Stimulated activated naive B cell treated with anti-CD40 and anti-IgM and Interleukin-4, amounts not matched to agents 10 μg/mL and 1 μg/mL and 100 μg/mL, for 72 hours (primary cell): ENCODE measurements at regions not wholly inside any gene's neighbourhood (a gene's known extent, or its start where the extent isn't known, plus 50 kb on each side); places are given as distances from the start of the nearest gene placed in this dataset.

ENCODE experiments used
- ATAC-seq, 2 donors: fragments of 150-1000 bp; cut with Tn5 transposase; replicated peaks; 2 replicates each; pipeline ENCODE4 v1.10.0; 2021; ENCODE audit warnings: moderate library complexity in 1 of 2
- DNase-seq: peaks from one replicate; pipeline ENCODE4 v3.0.0; 2021
- H3K27ac Mint-ChIP-seq: one replicate; pipeline ENCODE4 v1.8.0; 2022; ENCODE audit warnings: mild to moderate bottlenecking, mixed read lengths
- H3K27me3 Mint-ChIP-seq, 2 donors: one replicate each; pipeline ENCODE4 v1.8.0; 2022; ENCODE audit warnings: mixed read lengths in 2 of 2
- H3K36me3 Mint-ChIP-seq, 2 donors: one replicate each; pipeline ENCODE4 v1.8.0; 2022; ENCODE audit warnings: mixed read lengths in 2 of 2, mild to moderate bottlenecking in 1 of 2
- H3K4me1 Mint-ChIP-seq, 2 donors: one replicate each; pipeline ENCODE4 v1.8.0; 2022; ENCODE audit warnings: mixed read lengths in 2 of 2, mild to moderate bottlenecking in 1 of 2
- H3K4me3 Mint-ChIP-seq, 2 donors: one replicate each; pipeline ENCODE4 v1.8.0; 2022; ENCODE audit warnings: mild to moderate bottlenecking in 2 of 2, mixed read lengths in 2 of 2, moderate library complexity in 1 of 2
- H3K9me3 Mint-ChIP-seq, 2 donors: one replicate each; pipeline ENCODE4 v1.8.0; 2022; ENCODE audit warnings: mixed read lengths in 2 of 2, mild to moderate bottlenecking in 1 of 2

DNA sequence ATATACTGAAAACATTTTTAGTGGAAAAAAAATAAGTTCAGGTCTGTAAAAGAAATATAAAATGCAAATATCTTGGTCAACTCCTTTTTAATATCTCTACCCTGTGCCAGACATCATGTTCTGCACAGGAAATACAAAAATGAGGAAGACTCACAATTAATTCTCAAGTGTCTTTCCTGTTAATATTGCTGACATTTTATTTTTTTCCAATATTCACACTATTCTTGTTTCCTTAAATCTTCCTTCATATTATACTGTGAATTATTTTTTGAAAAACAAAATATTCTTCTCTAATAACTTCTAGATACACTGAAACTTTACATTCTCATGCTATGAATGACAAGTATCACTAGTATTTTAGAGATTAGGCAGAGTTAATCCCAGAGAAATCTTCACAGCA, 334.7 kb upstream of the FTMT start:
- Mint-ChIP-seq H3K4me1 (no peaks in the 10 kb centered on the region), H3K4me3 (no peak overlapping the region), H3K36me3 (no peaks in the 10 kb centered on the region), H3K27ac (no peak overlapping the region), H3K9me3 (peaks cover 0 to 3% of the 10 kb centered on the region in 2 donors), H3K27me3 (no peaks in the 10 kb centered on the region)
- no peak for DNase-seq
- ATAC-seq = no peak

DNA sequence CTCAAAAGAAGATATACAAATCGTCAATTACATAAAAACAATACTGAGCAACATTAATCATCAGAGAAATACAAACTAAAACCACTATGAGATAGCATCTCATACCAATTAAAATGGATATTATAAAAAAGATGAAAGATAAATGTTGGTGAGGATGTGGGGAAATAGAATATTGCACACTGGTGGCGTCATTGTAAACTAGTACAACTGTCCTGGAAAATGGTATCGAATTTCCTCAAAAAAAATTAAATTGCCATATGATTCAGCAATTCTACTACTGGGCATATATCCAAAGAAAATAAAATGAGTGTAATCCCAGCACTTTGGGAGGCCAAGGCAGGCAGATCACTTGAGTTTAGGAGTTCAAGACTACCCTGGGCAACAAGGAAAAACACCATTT, 326.0 kb upstream of the FTMT start:
- Mint-ChIP-seq H3K27me3 (no peaks in the 10 kb centered on the region), H3K36me3 (no peaks in the 10 kb centered on the region), H3K27ac (no peak overlapping the region), H3K4me1 (no peaks in the 10 kb centered on the region), H3K9me3 (no peaks in the 10 kb centered on the region), H3K4me3 (no peak overlapping the region)
- no peak for ATAC-seq
- DNase-seq = no peak

DNA sequence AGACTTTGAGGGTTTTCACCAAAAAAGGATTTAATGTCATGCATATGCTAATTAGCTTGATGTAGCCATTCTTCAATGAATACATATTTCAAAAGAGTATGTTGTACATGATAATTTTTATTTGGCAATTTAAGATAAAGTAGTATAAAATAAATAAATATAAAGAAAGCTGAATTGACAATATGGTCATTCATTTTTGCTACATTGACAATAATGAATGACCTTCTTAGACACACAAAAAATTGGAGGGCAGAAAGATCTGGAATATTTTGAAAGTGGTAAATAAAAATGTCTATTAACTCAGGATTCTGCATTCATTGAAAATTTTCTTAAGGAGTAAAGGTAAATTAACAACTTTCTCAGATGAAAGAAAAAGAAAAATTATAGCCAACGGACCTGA, 324.8 kb upstream of the FTMT start:
- no peak overlapping the region for H3K4me3 Mint-ChIP-seq
- no peaks in the 10 kb centered on the region for H3K9me3 Mint-ChIP-seq
- no peak overlapping the region for H3K27ac Mint-ChIP-seq
- no peak for DNase-seq
- H3K36me3 Mint-ChIP-seq = no peaks in the 10 kb centered on the region
- no peaks in the 10 kb centered on the region for H3K27me3 Mint-ChIP-seq
- no peak for ATAC-seq
- H3K4me1 Mint-ChIP-seq = no peaks in the 10 kb centered on the region

DNA sequence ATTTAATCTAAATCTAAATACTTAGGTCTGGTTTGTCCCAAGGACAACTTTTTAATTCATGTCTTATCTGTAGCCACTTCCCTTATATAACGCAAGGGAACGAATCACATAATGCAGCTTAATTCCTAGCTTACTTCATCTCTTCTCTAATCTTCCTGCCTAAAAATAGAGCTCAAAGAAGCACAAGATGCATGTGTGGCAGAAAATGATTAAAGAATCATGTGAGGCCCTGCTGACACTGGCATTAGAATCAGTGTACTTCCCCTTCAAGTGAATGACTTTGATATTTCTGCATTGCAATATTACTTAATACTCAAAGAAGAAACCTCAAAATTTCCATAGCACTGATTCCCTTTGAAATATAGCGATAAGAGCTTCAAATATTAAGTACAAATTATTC, 317.9 kb upstream of the FTMT start:
- Mint-ChIP-seq H3K9me3 (peaks cover 2 to 5% of the 10 kb centered on the region in 2 donors), H3K27me3 (no peaks in the 10 kb centered on the region), H3K4me3 (no peak overlapping the region), H3K4me1 (no peaks in the 10 kb centered on the region), H3K36me3 (no peaks in the 10 kb centered on the region), H3K27ac (no peak overlapping the region)
- DNase-seq (no peak), ATAC-seq (no peak)

DNA sequence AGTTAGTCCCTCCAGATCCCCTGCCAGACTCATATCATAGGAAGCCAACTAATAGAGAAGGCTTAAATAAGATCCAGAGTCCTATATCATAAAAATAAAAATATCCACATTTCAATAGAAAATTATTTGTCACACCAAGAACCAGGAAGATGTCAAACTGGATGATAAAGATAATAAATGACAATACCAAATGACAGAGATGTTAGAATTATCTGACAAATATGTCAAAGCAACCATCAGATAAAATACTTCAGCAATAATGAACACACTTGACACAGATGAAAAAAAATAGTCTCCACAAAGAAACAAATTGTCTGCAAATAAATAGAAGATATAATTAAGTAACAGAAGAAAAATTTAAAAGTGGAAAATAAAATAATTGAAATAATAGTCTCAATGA, 300.7 kb upstream of the FTMT start:
- Mint-ChIP-seq H3K36me3 (no peaks in the 10 kb centered on the region), H3K9me3 (no peaks in the 10 kb centered on the region), H3K27ac (no peak overlapping the region), H3K27me3 (no peaks in the 10 kb centered on the region), H3K4me1 (no peaks in the 10 kb centered on the region), H3K4me3 (no peak overlapping the region)
- DNase-seq (no peak), ATAC-seq (no peak)

DNA sequence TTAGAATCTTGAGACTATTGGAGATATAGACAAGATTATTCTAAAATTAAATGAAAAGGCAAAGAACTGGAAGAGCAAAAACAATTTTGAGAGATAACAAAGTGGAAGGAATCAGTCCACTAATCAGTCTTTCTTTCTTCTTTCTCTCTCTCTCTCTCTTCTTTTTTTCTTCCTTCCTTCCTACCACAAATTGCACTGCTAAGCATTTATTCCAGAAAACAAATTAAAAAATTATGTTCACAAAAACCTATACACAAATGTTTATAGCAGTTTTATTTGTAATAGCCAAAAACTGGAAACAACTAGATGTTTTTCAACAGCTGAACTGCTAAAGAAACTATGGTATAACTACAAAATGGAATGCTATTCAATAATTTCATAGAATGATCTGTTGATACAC, 291.9 kb upstream of the FTMT start:
- ATAC-seq = no peak
- DNase-seq = no peak
- Mint-ChIP-seq H3K9me3 (peaks cover 0 to 4% of the 10 kb centered on the region in 2 donors), H3K27ac (no peak overlapping the region), H3K36me3 (no peaks in the 10 kb centered on the region), H3K4me1 (no peaks in the 10 kb centered on the region), H3K27me3 (no peaks in the 10 kb centered on the region), H3K4me3 (no peak overlapping the region)

DNA sequence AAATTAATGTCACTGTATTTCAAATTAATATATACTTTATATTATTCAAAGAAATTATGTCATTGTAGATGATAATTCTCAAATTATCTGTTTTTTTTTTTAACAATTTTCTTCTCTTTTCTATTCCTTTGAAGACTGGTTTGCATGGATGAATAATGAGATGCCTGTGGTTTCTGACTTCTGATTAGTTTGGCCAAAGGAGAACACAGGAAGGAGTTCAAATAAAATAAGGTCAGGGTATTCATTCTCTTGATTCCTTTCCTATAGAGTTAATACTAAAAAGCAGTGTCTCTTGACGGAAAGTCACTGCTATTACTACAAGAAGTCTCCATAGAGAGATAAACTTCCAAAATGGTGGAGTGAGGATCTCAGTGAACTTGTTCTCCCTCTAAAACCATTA, 279.6 kb upstream of the FTMT start:
- H3K9me3 Mint-ChIP-seq = peaks cover 0 to 2% of the 10 kb centered on the region in 2 donors
- DNase-seq = no peak
- no peak overlapping the region for H3K4me3 Mint-ChIP-seq
- H3K27ac Mint-ChIP-seq = no peak overlapping the region
- H3K36me3 Mint-ChIP-seq = no peaks in the 10 kb centered on the region
- no peaks in the 10 kb centered on the region for H3K27me3 Mint-ChIP-seq
- no peaks in the 10 kb centered on the region for H3K4me1 Mint-ChIP-seq
- ATAC-seq = no peak

DNA sequence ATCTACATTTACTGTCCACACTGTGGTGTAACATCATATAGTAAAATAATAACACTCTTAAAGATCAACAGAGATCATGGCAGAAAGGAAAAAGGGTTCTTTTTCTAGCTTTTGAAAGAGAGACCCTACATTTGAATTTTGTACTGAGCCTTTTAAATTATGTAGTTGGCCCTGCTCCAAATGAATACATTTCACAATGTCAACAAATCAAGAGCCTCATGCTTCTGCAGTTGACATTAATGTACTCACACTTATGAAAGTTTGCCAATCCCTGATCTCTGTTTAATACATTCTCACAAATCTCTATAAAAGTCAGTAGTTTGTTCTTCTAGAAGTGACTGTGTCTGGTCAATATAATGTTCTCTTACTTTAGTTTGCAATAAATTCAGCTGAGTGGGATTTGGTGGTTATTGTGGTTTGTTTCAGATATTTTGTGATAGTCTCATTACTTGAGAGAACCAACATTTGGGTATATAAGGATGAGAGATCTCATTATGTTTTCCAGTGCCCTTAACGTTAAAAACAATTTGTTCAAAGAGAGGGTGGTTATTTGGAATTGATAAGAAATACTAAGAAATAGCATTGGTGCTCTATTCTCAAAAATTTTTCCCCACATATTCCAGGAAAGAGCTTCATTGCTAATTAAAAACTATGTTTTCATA, 277.8 kb upstream of the FTMT start:
- Mint-ChIP-seq H3K36me3 (no peaks in the 10 kb centered on the region), H3K27ac (no peak overlapping the region), H3K27me3 (no peaks in the 10 kb centered on the region), H3K9me3 (peaks cover 0 to 2% of the 10 kb centered on the region in 2 donors), H3K4me1 (no peaks in the 10 kb centered on the region), H3K4me3 (no peak overlapping the region)
- DNase-seq (no peak), ATAC-seq (no peak)

DNA sequence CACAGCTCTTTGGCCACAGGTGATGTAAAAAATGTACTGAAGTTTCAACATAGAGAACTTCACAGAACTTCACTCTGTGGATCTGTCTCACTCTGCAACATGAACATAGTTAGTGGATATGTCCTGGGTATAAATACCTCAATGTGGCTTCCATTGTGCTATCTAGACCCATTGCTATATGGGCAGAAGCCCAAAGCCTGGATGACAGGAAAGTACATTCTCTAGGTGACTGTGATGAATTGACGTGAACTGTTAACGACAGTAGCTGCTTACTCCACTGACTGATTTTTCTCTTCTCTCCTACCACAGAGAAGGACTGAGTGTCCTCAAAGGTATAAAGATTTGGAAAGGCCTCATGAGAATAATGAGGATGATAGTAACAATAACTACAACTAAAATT, 270.1 kb upstream of the FTMT start:
- Mint-ChIP-seq H3K36me3 (no peaks in the 10 kb centered on the region), H3K9me3 (peaks cover 0 to 4% of the 10 kb centered on the region in 2 donors), H3K4me1 (no peaks in the 10 kb centered on the region), H3K27me3 (no peaks in the 10 kb centered on the region), H3K4me3 (no peak overlapping the region), H3K27ac (no peak overlapping the region)
- no peak for ATAC-seq
- DNase-seq = no peak

DNA sequence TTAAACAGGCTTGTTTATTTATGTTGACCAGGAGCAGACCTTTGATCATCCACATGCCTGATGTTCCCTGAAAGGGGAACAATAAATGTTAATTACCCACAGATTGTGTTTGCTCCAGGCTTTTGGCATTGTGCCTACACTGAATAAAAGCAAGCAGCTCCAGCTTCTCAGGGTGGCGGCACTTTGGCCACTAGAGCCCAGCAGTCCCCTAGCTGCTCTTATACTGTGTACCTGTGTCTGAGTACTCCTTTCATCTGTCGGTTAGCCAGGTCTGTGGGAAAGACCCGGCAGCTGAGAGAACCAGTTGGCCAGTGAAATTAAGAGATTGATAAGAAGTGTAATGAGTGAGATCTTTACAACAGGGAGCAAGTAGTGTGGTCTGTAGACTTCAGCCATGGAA, 254.8 kb upstream of the FTMT start:
- ATAC-seq (no peak), DNase-seq (no peak)
- Mint-ChIP-seq H3K4me1 (no peaks in the 10 kb centered on the region), H3K27me3 (no peaks in the 10 kb centered on the region), H3K27ac (no peak overlapping the region), H3K9me3 (peaks cover 4 to 11% of the 10 kb centered on the region in 2 donors), H3K36me3 (no peaks in the 10 kb centered on the region), H3K4me3 (no peak overlapping the region)

DNA sequence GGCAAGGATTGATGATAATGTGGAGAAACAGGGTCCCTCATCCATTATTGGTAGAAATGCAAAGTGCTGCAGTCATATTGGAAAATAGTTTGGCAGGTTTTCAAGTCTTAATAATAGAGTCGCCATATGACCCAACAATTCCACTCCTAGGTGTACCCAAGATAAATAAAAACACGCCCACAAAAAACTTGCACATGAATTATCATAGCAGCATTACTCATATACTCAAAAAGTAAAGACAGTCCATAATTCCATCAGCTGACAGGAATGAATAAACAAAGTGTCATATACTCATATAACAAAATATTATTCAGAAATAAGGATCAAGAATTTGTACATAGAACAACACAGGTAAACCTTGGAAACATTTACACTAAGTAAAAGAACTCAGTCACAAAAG, 242.9 kb upstream of the FTMT start:
- Mint-ChIP-seq H3K9me3 (peaks cover 0 to 5% of the 10 kb centered on the region in 2 donors), H3K27me3 (no peaks in the 10 kb centered on the region), H3K36me3 (no peaks in the 10 kb centered on the region), H3K4me1 (no peaks in the 10 kb centered on the region), H3K4me3 (no peak overlapping the region), H3K27ac (no peak overlapping the region)
- no peak for ATAC-seq
- DNase-seq = no peak

DNA sequence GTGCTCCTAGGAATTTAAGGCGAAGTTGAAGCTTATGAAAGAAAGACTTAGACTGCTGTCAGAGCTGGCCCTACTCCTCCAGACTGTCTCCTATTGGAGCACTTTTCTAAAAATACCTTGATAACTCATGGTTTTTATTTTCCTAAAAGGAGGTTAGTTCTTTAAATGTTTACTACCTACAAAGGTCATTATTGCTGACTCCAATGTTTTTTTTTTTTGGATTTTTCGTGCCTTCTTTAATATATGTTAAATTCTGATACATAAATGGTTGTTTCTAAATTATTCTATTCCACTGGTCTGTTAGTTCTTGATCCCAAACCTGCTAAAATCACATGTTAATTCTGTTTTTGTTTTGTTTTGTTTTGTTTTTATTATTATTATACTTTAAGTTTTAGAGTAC, 227.6 kb upstream of the FTMT start:
- Mint-ChIP-seq H3K27ac (no peak overlapping the region), H3K27me3 (no peaks in the 10 kb centered on the region)
- ATAC-seq = no peak

DNA sequence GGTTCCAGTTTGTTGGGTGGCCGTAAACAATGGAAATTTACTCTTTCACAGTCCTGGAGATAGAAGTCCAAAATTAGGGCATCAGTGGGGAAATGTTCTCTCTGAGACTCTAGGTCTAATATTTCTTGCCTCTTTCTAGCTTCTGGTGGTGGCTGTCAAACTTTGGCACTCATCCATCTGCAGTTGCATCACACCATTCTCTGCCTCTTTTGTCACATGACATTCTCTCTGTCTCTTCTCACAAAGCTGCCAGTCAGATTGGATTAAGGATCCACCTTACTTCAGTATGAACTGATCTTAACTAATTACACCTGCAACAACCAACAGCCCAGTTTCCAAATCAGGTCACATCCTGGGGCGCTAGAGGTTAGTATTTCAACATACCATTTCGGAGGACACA, 222.9 kb upstream of the FTMT start:
- ATAC-seq (no peak), DNase-seq (no peak)
- no peaks in the 10 kb centered on the region for H3K4me1 Mint-ChIP-seq
- no peaks in the 10 kb centered on the region for H3K27me3 Mint-ChIP-seq
- peaks cover 3 to 6% of the 10 kb centered on the region in 2 donors for H3K9me3 Mint-ChIP-seq
- H3K4me3 Mint-ChIP-seq = no peak overlapping the region
- no peak overlapping the region for H3K27ac Mint-ChIP-seq
- H3K36me3 Mint-ChIP-seq = no peaks in the 10 kb centered on the region

More for the DNA sequence above, 227.6 kb upstream of the FTMT start:
- no peak for DNase-seq
- Mint-ChIP-seq H3K4me3 (no peak overlapping the region), H3K36me3 (no peaks in the 10 kb centered on the region), H3K9me3 (peaks cover 3 to 4% of the 10 kb centered on the region in 2 donors), H3K4me1 (no peaks in the 10 kb centered on the region)

DNA sequence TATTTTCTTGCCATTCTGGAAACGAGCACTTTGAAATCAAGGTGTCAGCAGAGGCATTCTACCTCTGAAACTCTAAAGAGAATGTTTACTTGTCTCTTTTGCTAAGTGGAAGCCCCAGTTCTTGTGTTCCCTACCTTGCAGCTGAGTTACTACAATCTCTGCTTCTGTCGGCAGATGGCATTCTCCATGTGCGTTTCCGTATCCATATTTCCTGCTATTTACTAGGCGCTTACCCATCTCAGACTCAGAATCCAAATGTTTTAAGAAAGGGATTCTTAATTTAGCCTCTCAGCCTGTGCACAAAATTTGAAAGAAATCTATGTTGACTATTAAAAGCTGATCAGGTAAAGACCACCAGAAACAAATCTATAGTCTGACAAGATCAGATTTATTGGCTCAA, 221.3 kb upstream of the FTMT start:
- ATAC-seq (no peak), DNase-seq (no peak)
- no peaks in the 10 kb centered on the region for H3K27me3 Mint-ChIP-seq
- H3K4me1 Mint-ChIP-seq = no peaks in the 10 kb centered on the region
- H3K36me3 Mint-ChIP-seq = no peaks in the 10 kb centered on the region
- no peak overlapping the region for H3K4me3 Mint-ChIP-seq
- no peak overlapping the region for H3K27ac Mint-ChIP-seq
- H3K9me3 Mint-ChIP-seq = peaks cover 2 to 6% of the 10 kb centered on the region in 2 donors

DNA sequence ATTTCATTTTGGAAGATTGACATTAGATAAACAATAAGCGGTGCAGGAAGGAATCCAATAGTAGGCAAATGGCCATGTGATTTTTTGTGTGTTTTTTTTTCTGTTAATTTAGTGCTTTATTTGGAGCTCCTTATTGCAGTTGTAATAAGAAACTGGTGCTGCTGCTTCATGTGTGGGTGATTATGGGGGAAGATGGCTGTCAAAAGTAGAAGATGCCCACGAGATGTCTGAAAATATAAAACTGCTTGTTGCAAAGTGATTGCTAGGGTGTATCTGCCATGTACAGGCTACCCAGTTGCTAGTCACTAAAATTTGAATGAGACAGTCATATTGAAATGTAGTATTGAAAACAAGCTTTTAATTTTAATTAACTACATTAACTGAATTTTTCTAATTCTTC, 216.7 kb upstream of the FTMT start:
- H3K4me3 Mint-ChIP-seq = no peak overlapping the region
- H3K27me3 Mint-ChIP-seq = no peaks in the 10 kb centered on the region
- no peak overlapping the region for H3K27ac Mint-ChIP-seq
- peaks cover 0 to 5% of the 10 kb centered on the region in 2 donors for H3K9me3 Mint-ChIP-seq
- DNase-seq = no peak
- no peak for ATAC-seq
- H3K36me3 Mint-ChIP-seq = no peaks in the 10 kb centered on the region
- H3K4me1 Mint-ChIP-seq = no peaks in the 10 kb centered on the region

DNA sequence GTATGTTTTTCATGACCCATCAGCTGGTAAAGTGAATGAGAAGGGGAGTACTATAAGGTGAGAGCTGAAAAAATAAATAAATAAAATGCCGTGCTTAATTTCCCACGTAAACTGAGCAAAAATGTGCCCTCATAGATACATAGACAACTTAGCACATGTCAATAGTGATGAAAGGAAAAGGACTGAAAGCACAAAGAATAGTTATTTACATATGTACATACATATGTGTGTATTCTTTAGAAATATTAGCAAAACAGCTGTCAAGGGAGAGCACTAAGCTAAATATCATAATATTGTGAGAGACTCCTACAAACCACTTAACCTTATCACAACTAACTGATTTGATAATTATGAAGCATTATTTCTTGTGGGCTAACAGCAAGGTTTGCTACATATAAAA, 213.6 kb upstream of the FTMT start:
- DNase-seq (no peak), ATAC-seq (no peak)
- no peak overlapping the region for H3K27ac Mint-ChIP-seq
- H3K36me3 Mint-ChIP-seq = no peaks in the 10 kb centered on the region
- no peaks in the 10 kb centered on the region for H3K27me3 Mint-ChIP-seq
- no peaks in the 10 kb centered on the region for H3K4me1 Mint-ChIP-seq
- H3K4me3 Mint-ChIP-seq = no peak overlapping the region
- peaks cover 5% of the 10 kb centered on the region in 2 donors for H3K9me3 Mint-ChIP-seq
